Muscle of leg (tissue), 3 donors: ENCODE measurements at regions not wholly inside any gene's neighbourhood (a gene's known extent, or its start where the extent isn't known, plus 50 kb on each side); places are given as distances from the start of the nearest gene placed in this dataset.
"Not testable (repeated sequence)": the region's sequence is repeated elsewhere in the genome, so short reads cannot be mapped to it uniquely, and the experiment has no call there.

ENCODE experiments used
- DNase-seq: peaks from one replicate; pipeline ENCODE4 v3.0.0; 2013
- H3K27ac ChIP-seq: one replicate; pipeline ENCODE4 v1.5.1; 2013; ENCODE audit warnings: mild to moderate bottlenecking, low read length, control low read depth
- H3K27me3 ChIP-seq: one replicate; pipeline ENCODE4 v1.6.1; 2013; ENCODE audit warnings: low read length; ENCODE audit not compliant: control insufficient read depth, insufficient read depth
- H3K36me3 ChIP-seq: one replicate; pipeline ENCODE4 v1.6.1; 2013; ENCODE audit warnings: low read length; ENCODE audit not compliant: control insufficient read depth, insufficient read depth
- H3K4me1 ChIP-seq: one replicate; pipeline ENCODE4 v1.6.1; 2013; ENCODE audit warnings: low read length; ENCODE audit not compliant: control insufficient read depth, insufficient read depth
- H3K4me3 ChIP-seq: one replicate; pipeline ENCODE4 v1.5.1; 2013; ENCODE audit warnings: low read length, control low read depth
- H3K9me3 ChIP-seq: replicated peaks from 2 replicates; pipeline ENCODE4 v1.6.1; 2013; ENCODE audit warnings: low read depth, low read length; ENCODE audit not compliant: control insufficient read depth
- WGBS: methylation state at CpG from one replicate; pipeline ENCODE4 v1.1.5; 2013; ENCODE audit warnings: missing lambda C conversion rate; ENCODE audit not compliant: insufficient coverage; 5-methylcytosine and 5-hydroxymethylcytosine counted together

- no peak for DNase-seq
- no peaks in the 10 kb centered on the region for H3K4me1 ChIP-seq
- no peaks in the 10 kb centered on the region for H3K36me3 ChIP-seq
- no peaks in the 10 kb centered on the region for H3K27me3 ChIP-seq
- WGBS = 95% methylated on average over 5 of the region's 5 CpGs
- no peaks in the 10 kb centered on the region for H3K9me3 ChIP-seq
- H3K4me3 ChIP-seq = no peak overlapping the region
- H3K27ac ChIP-seq = no peak overlapping the region
Observed at GRCh38 chr9:99650187-99650874, 171.4 kb upstream of the NR4A3 start.

- H3K4me3 ChIP-seq = no peak overlapping the region
- H3K36me3 ChIP-seq = no peaks in the 10 kb centered on the region
- no peak overlapping the region for H3K27ac ChIP-seq
- H3K4me1 ChIP-seq = no peaks in the 10 kb centered on the region
- H3K9me3 ChIP-seq = no peaks in the 10 kb centered on the region
- WGBS = no CpG with 5 or more reads among the region's 4 CpGs
- no peaks in the 10 kb centered on the region for H3K27me3 ChIP-seq
- peak; percentile 59 for DNase-seq
Observed at GRCh38 chr9:99660191-99660636, 161.5 kb upstream of the NR4A3 start.

GRCh38 chr9:99663297-99663696 lies 158.4 kb upstream of the NR4A3 start:
- H3K9me3 ChIP-seq = no peaks in the 10 kb centered on the region
- H3K27ac ChIP-seq = no peak overlapping the region
- no peak for DNase-seq
- no peaks in the 10 kb centered on the region for H3K4me1 ChIP-seq
- H3K27me3 ChIP-seq = no peaks in the 10 kb centered on the region
- no peak overlapping the region for H3K4me3 ChIP-seq
- H3K36me3 ChIP-seq = no peaks in the 10 kb centered on the region
- WGBS = no CpG with 5 or more reads among the region's 1 CpG

GRCh38 chr9:99663856-99664255 lies 157.8 kb upstream of the NR4A3 start:
- DNase-seq = no peak
- no peaks in the 10 kb centered on the region for H3K36me3 ChIP-seq
- H3K27me3 ChIP-seq = no peaks in the 10 kb centered on the region
- no CpG with 5 or more reads among the region's 1 CpG for WGBS
- no peaks in the 10 kb centered on the region for H3K4me1 ChIP-seq
- H3K4me3 ChIP-seq = no peak overlapping the region
- no peak overlapping the region for H3K27ac ChIP-seq
- H3K9me3 ChIP-seq = no peaks in the 10 kb centered on the region

GRCh38 chr9:99666571-99666970 lies 155.1 kb upstream of the NR4A3 start:
- Histone ChIP-seq H3K27ac (no peak overlapping the region), H3K27me3 (no peaks in the 10 kb centered on the region), H3K4me3 (no peak overlapping the region), H3K36me3 (no peaks in the 10 kb centered on the region), H3K9me3 (no peaks in the 10 kb centered on the region), H3K4me1 (no peaks in the 10 kb centered on the region)
- DNase-seq = no peak

GRCh38 chr9:99670886-99671285 lies 150.8 kb upstream of the NR4A3 start:
- 91% methylated on average over 7 of the region's 7 CpGs for WGBS

GRCh38 chr9:99677281-99677680 lies 144.4 kb upstream of the NR4A3 start:
- no peak for DNase-seq
- no CpG with 5 or more reads among the region's 1 CpG for WGBS
- no peaks in the 10 kb centered on the region for H3K27me3 ChIP-seq
- H3K36me3 ChIP-seq = no peaks in the 10 kb centered on the region
- H3K4me1 ChIP-seq = no peaks in the 10 kb centered on the region
- no peaks in the 10 kb centered on the region for H3K9me3 ChIP-seq
- H3K27ac ChIP-seq = no peak overlapping the region
- no peak overlapping the region for H3K4me3 ChIP-seq

More at GRCh38 chr9:99670886-99671285, 150.8 kb upstream of the NR4A3 start:
- H3K4me3 ChIP-seq, H3K27me3 ChIP-seq, H3K4me1 ChIP-seq, H3K36me3 ChIP-seq, H3K9me3 ChIP-seq, DNase-seq, H3K27ac ChIP-seq: not testable (repeated sequence)

- Histone ChIP-seq H3K27ac (no peak overlapping the region), H3K36me3 (no peaks in the 10 kb centered on the region)
- DNase-seq = peak; percentile 12
Observed at GRCh38 chr9:99678566-99678965, 143.1 kb upstream of the NR4A3 start.

GRCh38 chr9:99680191-99680590 lies 141.5 kb upstream of the NR4A3 start:
- Histone ChIP-seq H3K36me3 (no peaks in the 10 kb centered on the region), H3K27me3 (no peaks in the 10 kb centered on the region), H3K27ac (no peak overlapping the region), H3K4me3 (no peak overlapping the region), H3K9me3 (no peaks in the 10 kb centered on the region), H3K4me1 (no peaks in the 10 kb centered on the region)
- DNase-seq = no peak
- no CpG with 5 or more reads among the region's 1 CpG for whole genome bisulfite sequencing

More at GRCh38 chr9:99678566-99678965, 143.1 kb upstream of the NR4A3 start:
- Histone ChIP-seq H3K27me3 (no peaks in the 10 kb centered on the region), H3K4me1 (no peaks in the 10 kb centered on the region), H3K9me3 (no peaks in the 10 kb centered on the region), H3K4me3 (no peak overlapping the region)

- DNase-seq = no peak
- H3K27ac ChIP-seq = no peak overlapping the region
- H3K4me1 ChIP-seq = no peaks in the 10 kb centered on the region
- no peak overlapping the region for H3K4me3 ChIP-seq
- no peaks in the 10 kb centered on the region for H3K9me3 ChIP-seq
- H3K27me3 ChIP-seq = no peaks in the 10 kb centered on the region
- H3K36me3 ChIP-seq = no peaks in the 10 kb centered on the region
Observed at GRCh38 chr9:99681113-99681512, 140.6 kb upstream of the NR4A3 start.

- no peaks in the 10 kb centered on the region for H3K27me3 ChIP-seq
- no peak overlapping the region for H3K27ac ChIP-seq
- H3K4me1 ChIP-seq = no peaks in the 10 kb centered on the region
- H3K4me3 ChIP-seq = no peak overlapping the region
- no peaks in the 10 kb centered on the region for H3K36me3 ChIP-seq
- no peaks in the 10 kb centered on the region for H3K9me3 ChIP-seq
- no peak for DNase-seq
- WGBS = 89% methylated on average over 1 of the region's 1 CpG
Observed at GRCh38 chr9:99682378-99682777, 139.3 kb upstream of the NR4A3 start.
